ENCODE measurements at regions not wholly inside any gene's neighbourhood (a gene's known extent, or its start where the extent isn't known, plus 50 kb on each side); places are given as distances from the start of the nearest gene placed in this dataset.

DNA sequence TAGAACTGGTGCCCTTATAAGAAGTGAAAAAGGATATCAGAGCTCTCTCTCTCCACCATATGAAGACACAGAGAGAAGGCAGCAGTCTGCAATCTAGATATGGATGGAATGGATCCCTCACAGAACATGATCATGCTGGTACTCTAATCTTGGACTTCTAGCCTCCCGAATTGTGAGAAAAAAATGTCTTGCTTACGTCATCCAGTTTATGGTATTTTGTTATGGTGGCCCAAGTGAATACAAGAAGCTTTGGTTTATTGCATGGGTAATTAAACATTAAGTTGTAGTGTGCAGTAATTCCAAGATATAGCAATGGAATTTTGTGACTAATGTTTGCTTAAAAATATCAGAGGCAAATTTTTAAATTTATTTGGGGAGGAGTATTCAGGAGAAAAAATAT lies 1667.4 kb upstream of the SLC39A10 start:
- TF ChIP-seq, protein P1, sequence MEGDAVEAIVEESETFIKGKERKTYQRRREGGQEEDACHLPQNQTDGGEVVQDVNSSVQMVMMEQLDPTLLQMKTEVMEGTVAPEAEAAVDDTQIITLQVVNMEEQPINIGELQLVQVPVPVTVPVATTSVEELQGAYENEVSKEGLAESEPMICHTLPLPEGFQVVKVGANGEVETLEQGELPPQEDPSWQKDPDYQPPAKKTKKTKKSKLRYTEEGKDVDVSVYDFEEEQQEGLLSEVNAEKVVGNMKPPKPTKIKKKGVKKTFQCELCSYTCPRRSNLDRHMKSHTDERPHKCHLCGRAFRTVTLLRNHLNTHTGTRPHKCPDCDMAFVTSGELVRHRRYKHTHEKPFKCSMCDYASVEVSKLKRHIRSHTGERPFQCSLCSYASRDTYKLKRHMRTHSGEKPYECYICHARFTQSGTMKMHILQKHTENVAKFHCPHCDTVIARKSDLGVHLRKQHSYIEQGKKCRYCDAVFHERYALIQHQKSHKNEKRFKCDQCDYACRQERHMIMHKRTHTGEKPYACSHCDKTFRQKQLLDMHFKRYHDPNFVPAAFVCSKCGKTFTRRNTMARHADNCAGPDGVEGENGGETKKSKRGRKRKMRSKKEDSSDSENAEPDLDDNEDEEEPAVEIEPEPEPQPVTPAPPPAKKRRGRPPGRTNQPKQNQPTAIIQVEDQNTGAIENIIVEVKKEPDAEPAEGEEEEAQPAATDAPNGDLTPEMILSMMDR (IDR thresholded peaks at IDR 0.05 in 8 of 11, conservative IDR thresholded peaks at IDR 0.05 in 3 of 11) = no peak
- TF ChIP-seq POLR2A (IDR thresholded peaks at IDR 0.05) = no peak
- no peak for TF ChIP-seq POLR2AphosphoS5 (IDR thresholded peaks at IDR 0.05)

Data from spleen (tissue), 7 donors.